Lower lobe of right lung (tissue), 2 donors: ENCODE measurements at regions not wholly inside any gene's neighbourhood (a gene's known extent, or its start where the extent isn't known, plus 50 kb on each side); places are given as distances from the start of the nearest gene placed in this dataset.

ENCODE experiments used
- ATAC-seq, 2 donors: fragments of 200-7000 bp; cut with Tn5 transposase; one replicate each; pipeline ENCODE4 v1.9.1; 2020 to 2022; ENCODE audit warnings: mild to moderate bottlenecking in 2 of 2, moderate library complexity in 2 of 2
- DNase-seq: peaks from one replicate; pipeline ENCODE4 v3.0.0-alpha.2; 2020
- H3K27ac ChIP-seq: fragments of 200-600 bp; one replicate; pipeline ENCODE4 v1.8.0; 2022
- H3K27me3 ChIP-seq: fragments of 200-600 bp; one replicate; pipeline ENCODE4 v1.8.0; 2022; ENCODE audit warnings: low read depth
- H3K36me3 ChIP-seq: fragments of 200-600 bp; one replicate; pipeline ENCODE4 v1.8.0; 2022; ENCODE audit warnings: mild to moderate bottlenecking
- H3K4me1 ChIP-seq: fragments of 200-600 bp; one replicate; pipeline ENCODE4 v1.8.0; 2022
- H3K4me3 ChIP-seq: fragments of 200-600 bp; one replicate; pipeline ENCODE4 v1.8.0; 2022; ENCODE audit warnings: mild to moderate bottlenecking
- H3K9me3 ChIP-seq: fragments of 200-600 bp; one replicate; pipeline ENCODE4 v1.8.0; 2022
- CTCF ChIP-seq: fragments of 200-600 bp; IDR thresholded peaks from one replicate; pipeline ENCODE4 v1.8.0; 2022; ENCODE audit warnings: antibody characterized with exemption, mild to moderate bottlenecking
- intact Hi-C: fragments of 100-400 bp; cut with DNase I; formaldehyde crosslinking; loops from one replicate; pipeline ENCODE4 v1.11.0; 2022
- donor health status: DM: no; HTN: yes; CAD: no; lungs with severe emphysema.

DNA sequence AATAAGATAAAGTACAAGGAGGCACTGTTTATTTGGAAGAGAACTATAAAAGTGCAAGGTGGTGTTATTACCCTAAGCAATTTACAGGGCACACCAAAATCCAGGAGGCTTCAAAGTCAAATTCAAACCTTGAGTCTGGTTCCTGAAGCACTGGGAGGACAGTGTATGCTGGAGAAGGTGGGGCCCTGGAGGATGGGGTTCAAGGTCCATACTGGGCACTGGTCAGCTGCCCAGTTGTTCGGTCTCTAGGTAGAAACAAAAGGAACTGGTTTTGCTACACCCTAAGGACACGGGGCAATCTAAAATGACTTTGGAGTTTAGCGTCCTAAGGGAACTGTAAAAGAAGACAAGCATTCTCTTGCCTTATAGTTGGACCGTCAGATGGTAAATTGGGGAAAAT is 78.4 kb upstream of the ELMO1 start:
- Histone ChIP-seq H3K9me3 (no peaks in the 10 kb centered on the region), H3K4me3 (no peak overlapping the region), H3K4me1 (no peaks in the 10 kb centered on the region), H3K36me3 (no peaks in the 10 kb centered on the region), H3K27me3 (no peaks in the 10 kb centered on the region), H3K27ac (no peak overlapping the region)
- TF ChIP-seq CTCF, result no peak
- no peak for DNase-seq
- ATAC-seq, result no peak
- intact Hi-C loops, result no loop called here

DNA sequence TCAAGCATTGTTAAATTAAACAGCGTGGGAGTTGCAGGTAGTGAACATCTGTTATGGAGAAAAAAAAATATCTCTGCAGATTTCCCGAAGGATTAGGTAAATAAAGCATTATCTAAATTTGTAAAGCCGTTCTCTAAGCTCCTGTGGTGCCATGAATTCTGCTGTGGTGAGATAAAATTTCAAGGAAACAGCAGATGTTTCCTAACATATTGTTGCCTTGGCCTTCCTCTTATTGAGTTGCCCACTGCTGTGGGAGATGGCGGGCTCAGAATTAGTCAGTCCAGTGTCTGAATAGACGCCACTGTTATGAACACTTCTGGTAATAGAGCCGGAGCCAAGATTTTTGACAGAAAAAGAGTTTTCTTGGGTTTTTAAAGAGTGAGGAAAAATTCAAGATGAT is 82.6 kb upstream of the ELMO1 start:
- no peaks in the 10 kb centered on the region for H3K36me3 ChIP-seq
- DNase-seq (no peak), ATAC-seq (no peak)
- no peak overlapping the region for H3K27ac ChIP-seq
- TF ChIP-seq CTCF, result no peak
- H3K4me1 ChIP-seq, result peaks cover 13% of the 10 kb centered on the region
- no peaks in the 10 kb centered on the region for H3K27me3 ChIP-seq
- intact Hi-C loops, result no loop called here
- H3K9me3 ChIP-seq, result no peaks in the 10 kb centered on the region
- H3K4me3 ChIP-seq, result no peak overlapping the region

- H3K9me3 ChIP-seq, result no peaks in the 10 kb centered on the region
- H3K4me3 ChIP-seq, result no peak overlapping the region
- H3K27me3 ChIP-seq, result no peaks in the 10 kb centered on the region
- DNase-seq (no peak), ATAC-seq (no peak)
- no peak overlapping the region for H3K27ac ChIP-seq
- intact Hi-C loops, result no loop called here
- TF ChIP-seq CTCF, result no peak
- H3K4me1 ChIP-seq, result peaks cover 13% of the 10 kb centered on the region
- H3K36me3 ChIP-seq, result no peaks in the 10 kb centered on the region
Measured at GRCh38 chr7:37532636-37533035, 84.0 kb upstream of the ELMO1 start.

DNA sequence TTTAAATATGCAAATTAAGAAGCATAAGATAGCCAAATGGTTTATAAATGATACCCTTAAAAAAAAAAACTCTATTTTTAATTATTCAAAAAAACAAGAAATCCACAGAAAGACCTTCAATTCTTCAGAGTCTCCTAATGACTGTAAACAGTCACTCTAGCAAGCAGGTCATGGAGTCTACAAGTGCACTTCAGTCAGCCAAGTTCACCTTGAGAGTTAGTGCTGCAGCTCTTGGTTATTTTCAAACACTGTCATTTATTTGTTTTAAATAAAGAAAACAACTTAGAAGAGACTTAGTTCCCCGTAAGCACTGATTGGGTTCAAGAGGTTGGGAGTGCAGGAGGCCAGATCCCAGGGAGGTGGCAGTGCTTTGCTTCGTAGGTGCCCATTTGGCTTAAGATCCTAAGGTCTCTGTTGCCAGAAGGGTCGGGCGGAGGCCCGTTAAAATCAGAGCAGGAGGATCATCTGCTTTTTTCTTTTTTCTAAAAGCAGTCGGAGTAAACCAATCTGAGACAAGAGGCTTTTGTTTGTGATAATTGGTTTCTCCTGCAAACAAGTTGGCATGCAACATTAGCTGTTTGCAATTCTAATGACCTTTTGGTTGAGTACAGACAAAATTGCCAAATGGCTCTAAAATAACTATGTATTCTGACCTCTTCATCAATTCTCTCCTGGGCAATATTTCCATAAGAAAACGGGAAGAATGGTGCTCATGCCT is 86.4 kb upstream of the ELMO1 start:
- ATAC-seq, result peak; percentile 34 to 54

GRCh38 chr7:37535841-37536240 is 87.2 kb upstream of the ELMO1 start:
- H3K4me1 ChIP-seq, result peaks cover 13% of the 10 kb centered on the region
- no peaks in the 10 kb centered on the region for H3K36me3 ChIP-seq
- TF ChIP-seq CTCF, result no peak
- H3K4me3 ChIP-seq, result no peak overlapping the region
- H3K27me3 ChIP-seq, result no peaks in the 10 kb centered on the region
- H3K9me3 ChIP-seq, result no peaks in the 10 kb centered on the region
- H3K27ac ChIP-seq, result no peak overlapping the region
- intact Hi-C loops, result no loop called here
- ATAC-seq, result no peak
- no peak for DNase-seq

More for the DNA sequence above, 86.4 kb upstream of the ELMO1 start:
- Histone ChIP-seq H3K27me3 (no peaks in the 10 kb centered on the region), H3K27ac (no peak overlapping the region), H3K9me3 (no peaks in the 10 kb centered on the region), H3K36me3 (no peaks in the 10 kb centered on the region), H3K4me3 (no peak overlapping the region), H3K4me1 (peaks cover 13% of the 10 kb centered on the region)
- TF ChIP-seq CTCF, result no peak
- DNase-seq, result no peak
- intact Hi-C loops, result no loop called here
